Glomerular visceral epithelial cell (primary cell): ENCODE measurements at regions not wholly inside any gene's neighbourhood (a gene's known extent, or its start where the extent isn't known, plus 50 kb on each side); places are given as distances from the start of the nearest gene placed in this dataset.
A peak's percentile ranks its signal among the peaks of the same experiment; 100 is the strongest.
"Not testable (repeated sequence)": the region's sequence is repeated elsewhere in the genome, so short reads cannot be mapped to it uniquely, and the experiment has no call there.

Source experiments
- DNase-seq: peaks from one replicate; pipeline ENCODE4 v3.0.0-alpha.2; 2016; ENCODE audit errors: extremely low spot score

GRCh38 chr5:97234380-97234779 is 51.3 kb upstream of the RIOK2 start:
- DNase-seq = not testable (repeated sequence)

- DNase-seq = no peak
These were observed 59.3 kb upstream of the RIOK2 start for GRCh38 chr5:97242341-97242740.

DNA sequence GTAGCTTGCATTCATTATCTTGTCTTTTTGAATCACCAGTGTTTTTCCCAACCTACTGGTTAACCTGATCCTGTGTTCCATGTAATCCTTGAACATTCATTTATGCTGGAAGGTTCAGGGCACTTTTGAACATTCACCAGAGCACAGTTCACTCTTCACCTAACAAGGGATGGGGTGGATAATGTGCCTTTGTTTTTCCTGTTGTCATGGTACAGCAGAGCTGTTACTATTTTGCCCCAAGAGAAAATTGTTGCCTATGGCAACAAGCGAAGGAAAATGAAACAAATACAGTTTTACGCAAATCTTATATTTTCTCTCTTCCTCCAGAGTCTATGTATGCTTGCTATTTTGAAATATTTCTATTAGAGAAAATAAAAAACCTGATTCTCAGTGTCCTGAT is 60.3 kb upstream of the RIOK2 start:
- no peak for DNase-seq

GRCh38 chr5:97245386-97245785 is 62.3 kb upstream of the RIOK2 start:
- DNase-seq = no peak

DNA sequence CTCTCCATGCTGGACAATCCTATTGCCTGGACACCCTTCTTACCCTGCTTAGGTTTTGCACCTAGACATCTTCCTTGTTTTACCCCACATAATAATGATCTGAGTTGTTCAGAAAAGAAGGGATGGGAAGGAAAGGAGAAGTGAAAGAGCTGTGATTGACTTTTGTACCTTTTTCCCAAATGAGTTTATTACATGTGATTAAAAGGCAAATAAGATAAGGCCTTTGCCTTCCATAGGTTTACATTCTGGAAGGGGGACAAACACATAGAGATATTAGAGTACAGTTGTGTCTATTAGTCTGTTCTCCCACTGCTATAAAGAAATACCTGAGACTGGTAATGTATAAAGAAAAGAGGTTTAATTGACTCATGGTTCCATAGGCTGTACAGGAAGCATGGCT is 67.1 kb upstream of the RIOK2 start:
- DNase-seq = no peak

- DNase-seq = no peak
These were observed 83.0 kb upstream of the RIOK2 start for GRCh38 chr5:97266076-97266475.

DNA sequence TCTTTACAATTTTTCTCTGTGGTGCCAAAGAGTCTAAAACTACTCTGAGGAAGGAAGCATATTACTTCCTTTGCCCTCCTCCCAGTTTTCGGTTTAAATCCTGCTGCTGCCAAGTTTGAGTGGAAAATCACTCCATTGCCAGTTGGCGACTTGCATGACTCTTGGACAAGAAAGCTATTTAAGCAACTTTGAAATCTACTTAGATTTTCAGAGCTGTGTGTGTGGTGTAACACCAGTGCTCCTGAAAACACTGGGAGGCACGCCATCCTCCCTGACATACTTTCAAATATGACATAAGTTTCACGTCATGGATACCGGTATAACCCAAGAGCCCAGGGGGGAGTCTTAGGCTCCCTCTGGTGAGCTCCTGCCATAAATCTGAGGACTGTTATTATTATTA is 83.5 kb upstream of the RIOK2 start:
- no peak for DNase-seq

DNA sequence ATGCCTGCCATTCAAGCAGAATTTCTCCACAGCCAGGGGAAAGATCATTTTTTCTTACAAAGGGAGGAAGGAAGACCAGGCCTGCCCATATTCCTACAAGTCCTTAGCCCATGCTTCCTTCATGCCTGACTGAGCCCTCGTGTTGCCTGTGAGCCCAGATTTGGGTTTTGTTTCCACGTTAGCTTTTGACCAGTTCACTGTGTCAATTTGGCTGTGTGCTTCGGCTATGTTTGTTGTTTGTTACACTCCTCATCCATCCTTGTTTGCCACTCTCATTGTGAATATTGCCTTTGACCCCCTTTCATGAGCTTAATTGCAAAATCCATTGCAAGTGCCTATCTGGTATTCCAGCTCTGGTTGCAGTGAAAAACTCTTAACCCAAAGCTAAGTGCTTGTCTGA is 84.7 kb upstream of the RIOK2 start:
- no peak for DNase-seq

DNA sequence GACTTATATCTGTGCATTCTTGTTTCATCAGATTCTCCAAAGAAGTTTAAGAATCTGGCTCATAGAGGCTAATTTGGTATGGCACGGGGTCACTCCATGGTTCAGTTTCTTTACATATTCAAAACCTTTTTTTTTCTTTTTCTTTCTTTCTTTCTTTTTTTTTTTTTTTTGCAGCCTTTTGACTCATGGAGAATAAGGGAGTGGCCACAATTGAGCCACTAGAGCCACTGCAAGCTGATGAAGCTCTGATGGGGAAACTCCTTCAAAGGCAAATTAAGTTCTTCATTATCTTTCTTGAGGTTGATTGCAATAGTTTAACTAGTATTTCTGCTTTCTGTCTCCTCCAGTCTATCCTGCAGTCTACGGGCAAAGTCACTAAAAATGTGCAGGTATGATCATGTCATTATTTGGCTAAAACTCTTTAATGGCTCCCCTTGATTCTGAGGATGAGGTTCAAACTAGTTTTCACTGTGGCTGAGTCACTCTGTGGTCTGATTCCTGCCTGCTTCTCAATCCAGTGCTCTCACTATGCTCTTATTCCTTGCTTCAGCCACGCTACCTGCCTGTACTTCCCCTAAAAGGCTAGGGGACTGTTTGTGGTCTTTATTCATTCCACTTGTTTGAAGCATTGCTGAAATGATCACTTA is 93.5 kb upstream of the RIOK2 start:
- no peak for DNase-seq

- DNase-seq = no peak
These were observed 98.2 kb upstream of the RIOK2 start for GRCh38 chr5:97281257-97281656.

DNA sequence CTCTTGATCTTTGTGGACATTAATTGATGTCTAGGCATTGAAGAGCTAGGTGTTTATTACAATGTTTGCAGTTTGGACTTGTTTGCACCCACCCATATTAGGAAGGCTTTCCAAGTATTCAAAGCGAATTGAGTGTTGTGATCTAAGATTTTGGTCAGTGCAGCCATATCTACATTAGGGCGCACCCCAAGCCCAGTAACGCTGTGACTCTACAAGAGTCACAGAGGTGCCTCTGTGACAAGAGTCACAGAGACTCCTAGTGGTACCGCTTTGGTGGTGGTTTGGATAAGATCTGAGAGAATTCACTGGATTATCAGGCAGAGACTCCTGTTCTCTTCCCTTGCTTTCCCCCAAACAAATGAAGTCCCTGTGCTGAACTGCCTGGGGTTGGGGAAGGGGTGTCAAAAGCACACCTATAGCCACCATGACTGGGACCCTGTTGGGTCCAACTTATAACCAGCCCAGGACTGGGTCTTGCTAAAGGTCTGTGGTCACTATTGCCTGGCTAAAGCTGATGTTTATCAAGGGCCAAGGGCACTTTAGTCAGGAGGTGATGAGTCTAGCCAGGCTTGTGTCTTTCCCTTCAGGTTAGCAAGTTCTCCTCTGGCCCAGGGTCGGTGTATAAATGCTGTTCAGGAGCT is 114.1 kb upstream of the RIOK2 start:
- peak; percentile 14 for DNase-seq

DNA sequence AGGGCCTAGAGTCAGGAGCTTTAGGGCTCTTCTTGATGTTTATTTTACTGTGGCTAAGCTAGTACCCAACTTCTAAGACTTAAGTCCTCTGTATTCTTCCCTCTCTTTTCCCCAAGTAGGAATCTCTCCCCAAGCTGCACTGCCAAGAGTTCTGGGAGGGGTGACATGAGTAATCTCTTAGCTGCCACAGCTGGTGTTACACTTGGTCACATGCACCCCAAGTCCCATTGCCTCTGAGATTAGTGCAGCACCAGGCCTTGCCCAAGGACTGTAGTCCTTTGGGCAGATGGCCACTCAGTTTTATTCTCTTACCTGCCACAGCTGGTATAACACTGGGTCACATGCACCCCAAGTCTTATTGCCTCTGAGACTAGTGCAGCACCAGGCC is 114.7 kb upstream of the RIOK2 start:
- no peak for DNase-seq

DNA sequence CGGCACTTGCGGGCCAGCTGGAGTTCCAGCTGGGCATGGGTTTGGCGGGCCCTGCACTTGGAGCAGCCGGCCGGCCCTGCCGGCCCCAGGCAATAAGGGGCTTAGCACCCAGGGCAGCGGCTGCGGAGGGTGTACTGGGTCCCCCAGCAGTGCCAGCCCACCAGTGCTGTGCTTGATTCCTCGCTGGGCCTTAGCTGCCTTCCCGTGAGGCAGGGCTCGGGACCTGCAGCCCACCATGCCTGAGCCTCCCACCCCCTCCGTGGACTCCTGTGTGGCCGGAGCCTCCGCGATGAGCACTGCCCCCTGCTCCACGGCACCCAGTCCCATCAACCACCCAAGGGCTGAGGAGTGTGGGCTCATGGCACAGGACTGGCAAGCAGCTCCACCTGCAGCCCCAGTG is 118.1 kb upstream of the RIOK2 start:
- not testable (repeated sequence) for DNase-seq

- DNase-seq = peak; percentile 5
These were observed 155.7 kb upstream of the RIOK2 start for GRCh38 chr5:97338729-97339128.

GRCh38 chr5:97355775-97356174 is 172.7 kb upstream of the RIOK2 start:
- no peak for DNase-seq

GRCh38 chr5:97363577-97363976 is 180.5 kb upstream of the RIOK2 start:
- no peak for DNase-seq

- DNase-seq = no peak
These were observed 181.7 kb upstream of the RIOK2 start for GRCh38 chr5:97364731-97365130.

- no peak for DNase-seq
These were observed 182.3 kb upstream of the RIOK2 start for GRCh38 chr5:97365163-97365845.

- no peak for DNase-seq
These were observed 182.9 kb upstream of the RIOK2 start for GRCh38 chr5:97365918-97366317.

- DNase-seq = no peak
These were observed 192.9 kb upstream of the RIOK2 start for GRCh38 chr5:97375959-97376358.

DNA sequence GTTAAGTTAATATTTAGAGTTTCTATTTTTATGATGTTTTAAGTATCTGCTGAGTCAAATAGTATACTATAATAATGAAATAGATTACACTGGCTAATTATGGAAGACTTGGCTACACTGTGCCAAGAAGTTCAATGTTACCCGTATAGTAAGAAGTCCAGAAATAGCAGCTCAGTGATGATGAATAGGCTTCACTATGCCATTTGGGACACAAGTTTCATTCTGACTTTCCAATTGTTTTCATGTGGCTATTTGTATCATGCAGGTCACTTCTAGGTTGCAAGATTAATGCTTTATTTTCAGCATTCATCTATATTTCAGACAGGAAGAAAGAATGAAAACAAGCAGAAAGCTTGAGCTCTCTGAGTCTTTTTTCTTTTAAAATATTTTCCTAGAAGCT is 194.5 kb upstream of the RIOK2 start:
- DNase-seq = no peak

- peak; percentile 5 for DNase-seq
These were observed 200.9 kb upstream of the RIOK2 start for GRCh38 chr5:97383996-97384395.

DNA sequence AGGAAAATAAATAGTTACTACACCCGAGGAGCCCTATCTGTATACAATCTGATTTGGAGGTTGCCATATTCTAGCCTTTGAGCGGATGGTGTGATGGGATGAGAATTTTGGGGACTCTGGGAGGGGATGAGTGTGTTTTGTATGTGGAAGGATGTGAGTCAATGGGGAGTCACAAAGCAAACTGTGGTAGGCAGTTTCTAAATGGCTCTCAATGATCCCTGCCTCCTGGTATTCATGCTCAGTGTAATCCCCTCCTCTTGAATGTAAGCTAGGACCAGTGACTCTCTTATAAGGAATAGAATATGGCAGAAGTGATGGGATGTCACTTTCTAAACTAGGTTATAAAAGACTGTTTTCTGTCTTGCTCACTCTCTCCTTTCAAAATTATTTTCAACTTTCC is 205.7 kb upstream of the RIOK2 start:
- DNase-seq = no peak
